GM12865 (cell line): ENCODE measurements at regions not wholly inside any gene's neighbourhood (a gene's known extent, or its start where the extent isn't known, plus 50 kb on each side); places are given as distances from the start of the nearest gene placed in this dataset.

Experiments
- DNase-seq: peaks from one replicate; pipeline ENCODE4 v3.0.0; 2010; ENCODE audit warnings: low read depth
- H3K4me3 ChIP-seq: 2 replicates; pipeline ENCODE4 v1.5.1; 2011; ENCODE audit warnings: mild to moderate bottlenecking, low read depth, low read length, control low read depth
- CTCF ChIP-seq: IDR thresholded peaks from 2 replicates; pipeline ENCODE4 v1.5.1; 2011; ENCODE audit warnings: low read length, control low read depth, low read depth, inconsistent platforms; ENCODE audit not compliant: insufficient read depth; ENCODE audit errors: missing control alignments

GRCh38 chr2:116645155-116645554 lies 1169.3 kb upstream of the DDX18 start:
- no peak overlapping the region for H3K4me3 ChIP-seq
- no peak for DNase-seq
- TF ChIP-seq CTCF = no peak

GRCh38 chr2:116668691-116669090 lies 1145.8 kb upstream of the DDX18 start:
- no peak overlapping the region for H3K4me3 ChIP-seq
- DNase-seq = no peak
- TF ChIP-seq CTCF = no peak

GRCh38 chr2:116669782-116670181 lies 1144.7 kb upstream of the DDX18 start:
- no peak for DNase-seq
- no peak for TF ChIP-seq CTCF
- H3K4me3 ChIP-seq = no peak overlapping the region

GRCh38 chr2:116674188-116674587 lies 1140.3 kb upstream of the DDX18 start:
- no peak for TF ChIP-seq CTCF
- DNase-seq = no peak

GRCh38 chr2:116676776-116677175 lies 1137.7 kb upstream of the DDX18 start:
- no peak for TF ChIP-seq CTCF
- H3K4me3 ChIP-seq = no peak overlapping the region
- no peak for DNase-seq

More at GRCh38 chr2:116674188-116674587, 1140.3 kb upstream of the DDX18 start:
- no peak overlapping the region for H3K4me3 ChIP-seq

- no peak overlapping the region for H3K4me3 ChIP-seq
- no peak for DNase-seq
- TF ChIP-seq CTCF = no peak
Measured at GRCh38 chr2:116680256-116680936, 1134.1 kb upstream of the DDX18 start.

GRCh38 chr2:116687371-116687770 lies 1127.1 kb upstream of the DDX18 start:
- no peak for DNase-seq
- no peak for TF ChIP-seq CTCF
- H3K4me3 ChIP-seq = no peak overlapping the region
